ENCODE measurements at regions not wholly inside any gene's neighbourhood (a gene's known extent, or its start where the extent isn't known, plus 50 kb on each side); places are given as distances from the start of the nearest gene placed in this dataset.

GRCh38 chr7:136063326-136063666 lies 86.1 kb upstream of the MTPN start:
- no peak for TF ChIP-seq CTCF (IDR thresholded peaks at IDR 0.05; ENCODE audit: insufficient read depth, low read length, poor library complexity, severe bottlenecking)
- TF ChIP-seq EZH2phosphoT487 (conservative IDR thresholded peaks at IDR 0.05; ENCODE audit: low read length) = no peak
